AG10803 (cell line): ENCODE measurements at regions not wholly inside any gene's neighbourhood (a gene's known extent, or its start where the extent isn't known, plus 50 kb on each side); places are given as distances from the start of the nearest gene placed in this dataset.

Source experiments
- DNase-seq: peaks from one replicate; pipeline ENCODE4 v3.0.0; 2010; ENCODE audit warnings: low read depth
- H3K4me3 ChIP-seq: 2 replicates; pipeline ENCODE4 v1.5.1; 2011; ENCODE audit warnings: mild to moderate bottlenecking, low read length, control low read depth
- CTCF ChIP-seq: conservative IDR thresholded peaks from 2 replicates; pipeline ENCODE4 v1.5.1; 2011; ENCODE audit warnings: mild to moderate bottlenecking, low read length, control low read depth, inconsistent platforms

- DNase-seq, result peak; percentile 29
- no peak for TF ChIP-seq CTCF
- no peak overlapping the region for H3K4me3 ChIP-seq
Measured at GRCh38 chr12:30437616-30438015, 258.1 kb downstream of the IPO8 start.

GRCh38 chr12:30437044-30437443 lies 258.6 kb downstream of the IPO8 start:
- no peak for TF ChIP-seq CTCF
- DNase-seq, result no peak
- no peak overlapping the region for H3K4me3 ChIP-seq

- TF ChIP-seq CTCF, result no peak
- DNase-seq, result no peak
- H3K4me3 ChIP-seq, result no peak overlapping the region
Measured at GRCh38 chr12:30428098-30428497, 267.6 kb downstream of the IPO8 start.

- no peak for DNase-seq
- TF ChIP-seq CTCF, result no peak
- H3K4me3 ChIP-seq, result no peak overlapping the region
Measured at GRCh38 chr12:30427555-30427954, 268.1 kb downstream of the IPO8 start.

GRCh38 chr12:30425445-30425844 lies 270.2 kb downstream of the IPO8 start:
- DNase-seq, result no peak
- no peak overlapping the region for H3K4me3 ChIP-seq
- TF ChIP-seq CTCF, result no peak

- no peak for DNase-seq
- no peak for TF ChIP-seq CTCF
- no peak overlapping the region for H3K4me3 ChIP-seq
Measured at GRCh38 chr12:30423330-30423729, 272.3 kb downstream of the IPO8 start.

- no peak for DNase-seq
- TF ChIP-seq CTCF, result no peak
Measured at GRCh38 chr12:30422844-30423243, 272.8 kb downstream of the IPO8 start.

More at GRCh38 chr12:30422844-30423243, 272.8 kb downstream of the IPO8 start:
- no peak overlapping the region for H3K4me3 ChIP-seq
